GM21526 (cell line): ENCODE measurements at regions not wholly inside any gene's neighbourhood (a gene's known extent, or its start where the extent isn't known, plus 50 kb on each side); places are given as distances from the start of the nearest gene placed in this dataset.
"Not testable (repeated sequence)": the region's sequence is repeated elsewhere in the genome, so short reads cannot be mapped to it uniquely, and the experiment has no call there.

Experiments
- ATAC-seq: cut with Tn5 transposase; IDR thresholded peaks from one replicate; pipeline ENCODE4 v1.9.1; 2021; ENCODE audit warnings: moderate library complexity; ENCODE audit not compliant: unreplicated experiment, low FRiP score

GRCh38 chr10:118436742-118437141, 94.6 kb upstream of the FAM204A start:
- no peak for ATAC-seq

- no peak for ATAC-seq
Observed at GRCh38 chr10:118430190-118430589, 88.1 kb upstream of the FAM204A start.

- ATAC-seq: peak; percentile 92
Observed at GRCh38 chr10:118423800-118424442, 81.8 kb upstream of the FAM204A start.

- ATAC-seq: no peak
Observed at GRCh38 chr10:118422241-118422640, 80.1 kb upstream of the FAM204A start.

GRCh38 chr10:118420049-118420448, 77.9 kb upstream of the FAM204A start:
- ATAC-seq: not testable (repeated sequence)

GRCh38 chr10:118412932-118413331, 70.8 kb upstream of the FAM204A start:
- ATAC-seq: no peak

- ATAC-seq: no peak
Observed at GRCh38 chr10:118412132-118412760, 70.1 kb upstream of the FAM204A start.

GRCh38 chr10:118409295-118409694, 67.2 kb upstream of the FAM204A start:
- no peak for ATAC-seq

- ATAC-seq: no peak
Observed at GRCh38 chr10:118408181-118408580, 66.1 kb upstream of the FAM204A start.

GRCh38 chr10:118407777-118408176, 65.7 kb upstream of the FAM204A start:
- no peak for ATAC-seq

GRCh38 chr10:118407026-118407425, 64.9 kb upstream of the FAM204A start:
- ATAC-seq: no peak

- no peak for ATAC-seq
Observed at GRCh38 chr10:118405928-118406327, 63.8 kb upstream of the FAM204A start.

GRCh38 chr10:118403967-118404366, 61.8 kb upstream of the FAM204A start:
- no peak for ATAC-seq

GRCh38 chr10:118401708-118402193, 59.6 kb upstream of the FAM204A start:
- no peak for ATAC-seq

GRCh38 chr10:118397391-118397790, 55.3 kb upstream of the FAM204A start:
- ATAC-seq: no peak

- no peak for ATAC-seq
Observed at GRCh38 chr10:118395947-118396346, 53.8 kb upstream of the FAM204A start.

GRCh38 chr10:118394301-118395200, 52.4 kb upstream of the FAM204A start:
- ATAC-seq: no peak

GRCh38 chr10:118392761-118393160, 50.6 kb upstream of the FAM204A start:
- ATAC-seq: no peak
